SK-N-SH (cell line): ENCODE measurements at regions not wholly inside any gene's neighbourhood (a gene's known extent, or its start where the extent isn't known, plus 50 kb on each side); places are given as distances from the start of the nearest gene placed in this dataset.

ENCODE experiments used
- RAD21 ChIP-seq: IDR thresholded peaks from 2 replicates; pipeline ENCODE4 v1.6.1; 2012; ENCODE audit warnings: mild to moderate bottlenecking, low read length
- TF ChIP-seq, protein P1 (sequence below): fragments of 200-600 bp; sonication (generic); IDR thresholded peaks from 2 replicates; pipeline ENCODE4 v1.6.1; 2017; ENCODE audit warnings: antibody characterized with exemption, mild to moderate bottlenecking, moderate library complexity

DNA sequence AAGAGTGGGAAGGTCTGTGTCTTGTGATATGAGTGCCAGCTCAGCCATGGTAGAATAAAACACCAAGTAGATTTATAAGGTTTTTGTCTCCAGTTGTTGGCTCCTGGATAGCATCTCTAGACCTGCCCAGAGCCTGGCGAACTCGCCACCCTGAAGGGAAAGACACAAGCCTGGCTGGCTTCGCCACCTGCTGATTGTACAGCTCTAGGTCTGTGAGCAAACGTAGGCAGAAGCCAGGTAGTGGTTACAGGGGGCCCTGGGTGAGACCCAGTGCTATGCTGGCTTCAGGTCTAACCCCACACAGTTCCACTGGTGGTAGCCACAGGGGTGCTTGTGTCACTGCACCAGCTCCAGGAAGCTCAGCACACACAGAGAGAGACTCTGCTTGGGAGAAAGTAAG is 100.5 kb downstream of the BLTP1 start:
- TF ChIP-seq, protein P1, sequence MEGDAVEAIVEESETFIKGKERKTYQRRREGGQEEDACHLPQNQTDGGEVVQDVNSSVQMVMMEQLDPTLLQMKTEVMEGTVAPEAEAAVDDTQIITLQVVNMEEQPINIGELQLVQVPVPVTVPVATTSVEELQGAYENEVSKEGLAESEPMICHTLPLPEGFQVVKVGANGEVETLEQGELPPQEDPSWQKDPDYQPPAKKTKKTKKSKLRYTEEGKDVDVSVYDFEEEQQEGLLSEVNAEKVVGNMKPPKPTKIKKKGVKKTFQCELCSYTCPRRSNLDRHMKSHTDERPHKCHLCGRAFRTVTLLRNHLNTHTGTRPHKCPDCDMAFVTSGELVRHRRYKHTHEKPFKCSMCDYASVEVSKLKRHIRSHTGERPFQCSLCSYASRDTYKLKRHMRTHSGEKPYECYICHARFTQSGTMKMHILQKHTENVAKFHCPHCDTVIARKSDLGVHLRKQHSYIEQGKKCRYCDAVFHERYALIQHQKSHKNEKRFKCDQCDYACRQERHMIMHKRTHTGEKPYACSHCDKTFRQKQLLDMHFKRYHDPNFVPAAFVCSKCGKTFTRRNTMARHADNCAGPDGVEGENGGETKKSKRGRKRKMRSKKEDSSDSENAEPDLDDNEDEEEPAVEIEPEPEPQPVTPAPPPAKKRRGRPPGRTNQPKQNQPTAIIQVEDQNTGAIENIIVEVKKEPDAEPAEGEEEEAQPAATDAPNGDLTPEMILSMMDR, result no peak
- TF ChIP-seq RAD21, result no peak
